ENCODE measurements at regions not wholly inside any gene's neighbourhood (a gene's known extent, or its start where the extent isn't known, plus 50 kb on each side); places are given as distances from the start of the nearest gene placed in this dataset.

DNA sequence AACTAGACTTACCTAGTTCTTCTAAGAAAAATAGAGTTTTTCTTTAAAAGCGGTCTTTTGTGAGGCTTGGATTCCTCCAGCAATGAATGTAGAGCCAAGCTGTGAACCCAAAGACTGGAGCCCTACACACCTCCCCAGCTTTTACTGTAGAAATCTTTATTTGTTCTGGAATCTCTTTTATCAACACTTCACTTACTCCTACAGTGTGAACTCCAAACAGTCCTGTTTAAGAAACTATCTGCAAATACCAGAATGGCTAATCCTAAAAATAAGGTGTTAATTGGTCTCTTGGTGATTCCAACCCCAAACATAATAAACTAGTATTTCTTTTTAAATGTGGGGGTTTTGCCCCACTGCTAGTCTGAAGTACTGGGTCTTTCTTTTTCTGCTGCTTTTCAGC, 103.9 kb downstream of the ENC1 start:
- TF ChIP-seq NFIC (IDR thresholded peaks at IDR 0.05) (no peak), TEAD4 (IDR thresholded peaks at IDR 0.05) (no peak), TAF1 (IDR thresholded peaks at IDR 0.05; ENCODE audit: low read depth) (no peak), CEBPB (IDR thresholded peaks at IDR 0.05) (no peak), FOXM1 (IDR thresholded peaks at IDR 0.05; ENCODE audit: borderline replicate concordance, low read depth) (no peak), RAD21 (IDR thresholded peaks at IDR 0.05; ENCODE audit: low read depth) (no peak), ZBTB7A (IDR thresholded peaks at IDR 0.05; ENCODE audit: low read depth) (no peak), YY1 (IDR thresholded peaks at IDR 0.05; ENCODE audit: low read depth) (no peak), MAX (IDR thresholded peaks at IDR 0.05) (no peak)
- TF ChIP-seq, protein P1, sequence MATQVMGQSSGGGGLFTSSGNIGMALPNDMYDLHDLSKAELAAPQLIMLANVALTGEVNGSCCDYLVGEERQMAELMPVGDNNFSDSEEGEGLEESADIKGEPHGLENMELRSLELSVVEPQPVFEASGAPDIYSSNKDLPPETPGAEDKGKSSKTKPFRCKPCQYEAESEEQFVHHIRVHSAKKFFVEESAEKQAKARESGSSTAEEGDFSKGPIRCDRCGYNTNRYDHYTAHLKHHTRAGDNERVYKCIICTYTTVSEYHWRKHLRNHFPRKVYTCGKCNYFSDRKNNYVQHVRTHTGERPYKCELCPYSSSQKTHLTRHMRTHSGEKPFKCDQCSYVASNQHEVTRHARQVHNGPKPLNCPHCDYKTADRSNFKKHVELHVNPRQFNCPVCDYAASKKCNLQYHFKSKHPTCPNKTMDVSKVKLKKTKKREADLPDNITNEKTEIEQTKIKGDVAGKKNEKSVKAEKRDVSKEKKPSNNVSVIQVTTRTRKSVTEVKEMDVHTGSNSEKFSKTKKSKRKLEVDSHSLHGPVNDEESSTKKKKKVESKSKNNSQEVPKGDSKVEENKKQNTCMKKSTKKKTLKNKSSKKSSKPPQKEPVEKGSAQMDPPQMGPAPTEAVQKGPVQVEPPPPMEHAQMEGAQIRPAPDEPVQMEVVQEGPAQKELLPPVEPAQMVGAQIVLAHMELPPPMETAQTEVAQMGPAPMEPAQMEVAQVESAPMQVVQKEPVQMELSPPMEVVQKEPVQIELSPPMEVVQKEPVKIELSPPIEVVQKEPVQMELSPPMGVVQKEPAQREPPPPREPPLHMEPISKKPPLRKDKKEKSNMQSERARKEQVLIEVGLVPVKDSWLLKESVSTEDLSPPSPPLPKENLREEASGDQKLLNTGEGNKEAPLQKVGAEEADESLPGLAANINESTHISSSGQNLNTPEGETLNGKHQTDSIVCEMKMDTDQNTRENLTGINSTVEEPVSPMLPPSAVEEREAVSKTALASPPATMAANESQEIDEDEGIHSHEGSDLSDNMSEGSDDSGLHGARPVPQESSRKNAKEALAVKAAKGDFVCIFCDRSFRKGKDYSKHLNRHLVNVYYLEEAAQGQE (IDR thresholded peaks at IDR 0.05; ENCODE audit: low read depth): no peak

DNA sequence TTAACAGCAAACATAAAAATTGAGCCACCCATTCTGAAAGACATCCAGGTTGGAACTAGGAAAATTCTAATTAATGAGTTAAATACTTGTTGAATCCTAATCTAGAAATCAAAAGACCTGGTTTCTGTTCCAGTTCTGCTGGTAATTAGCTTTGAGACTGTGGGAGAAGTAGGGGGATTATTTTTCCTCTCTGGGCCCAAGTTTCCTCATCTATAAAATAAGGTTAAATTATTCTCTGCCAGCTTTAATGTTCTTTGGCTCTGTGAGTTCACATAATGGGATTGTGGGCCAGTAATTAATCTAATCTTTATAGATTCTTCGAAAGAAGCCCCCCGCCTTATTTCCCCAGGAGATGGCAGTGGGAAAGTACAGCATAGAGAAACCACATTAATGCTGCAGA, 104.6 kb downstream of the ENC1 start:
- TF ChIP-seq TAF1 (IDR thresholded peaks at IDR 0.05; ENCODE audit: low read depth) (no peak), ZBTB7A (IDR thresholded peaks at IDR 0.05; ENCODE audit: low read depth) (no peak), YY1 (IDR thresholded peaks at IDR 0.05; ENCODE audit: low read depth) (no peak), RAD21 (IDR thresholded peaks at IDR 0.05; ENCODE audit: low read depth) (no peak), EP300 (IDR thresholded peaks at IDR 0.05; ENCODE audit: borderline replicate concordance) (no peak), CEBPB (IDR thresholded peaks at IDR 0.05) (no peak), EGR1 (IDR thresholded peaks at IDR 0.05) (no peak), CREB1 (IDR thresholded peaks at IDR 0.05; ENCODE audit: low read depth) (no peak), FOXM1 (IDR thresholded peaks at IDR 0.05; ENCODE audit: borderline replicate concordance, low read depth) (no peak), TCF12 (IDR thresholded peaks at IDR 0.05; ENCODE audit: low read depth) (no peak), TEAD4 (IDR thresholded peaks at IDR 0.05) (no peak), MAX (IDR thresholded peaks at IDR 0.05) (no peak), NFIC (IDR thresholded peaks at IDR 0.05) (no peak)
- TF ChIP-seq, protein P1 (IDR thresholded peaks at IDR 0.05; ENCODE audit: low read depth): no peak
- TF ChIP-seq, protein P2, sequence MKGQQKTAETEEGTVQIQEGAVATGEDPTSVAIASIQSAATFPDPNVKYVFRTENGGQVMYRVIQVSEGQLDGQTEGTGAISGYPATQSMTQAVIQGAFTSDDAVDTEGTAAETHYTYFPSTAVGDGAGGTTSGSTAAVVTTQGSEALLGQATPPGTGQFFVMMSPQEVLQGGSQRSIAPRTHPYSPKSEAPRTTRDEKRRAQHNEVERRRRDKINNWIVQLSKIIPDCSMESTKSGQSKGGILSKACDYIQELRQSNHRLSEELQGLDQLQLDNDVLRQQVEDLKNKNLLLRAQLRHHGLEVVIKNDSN (IDR thresholded peaks at IDR 0.05): no peak

DNA sequence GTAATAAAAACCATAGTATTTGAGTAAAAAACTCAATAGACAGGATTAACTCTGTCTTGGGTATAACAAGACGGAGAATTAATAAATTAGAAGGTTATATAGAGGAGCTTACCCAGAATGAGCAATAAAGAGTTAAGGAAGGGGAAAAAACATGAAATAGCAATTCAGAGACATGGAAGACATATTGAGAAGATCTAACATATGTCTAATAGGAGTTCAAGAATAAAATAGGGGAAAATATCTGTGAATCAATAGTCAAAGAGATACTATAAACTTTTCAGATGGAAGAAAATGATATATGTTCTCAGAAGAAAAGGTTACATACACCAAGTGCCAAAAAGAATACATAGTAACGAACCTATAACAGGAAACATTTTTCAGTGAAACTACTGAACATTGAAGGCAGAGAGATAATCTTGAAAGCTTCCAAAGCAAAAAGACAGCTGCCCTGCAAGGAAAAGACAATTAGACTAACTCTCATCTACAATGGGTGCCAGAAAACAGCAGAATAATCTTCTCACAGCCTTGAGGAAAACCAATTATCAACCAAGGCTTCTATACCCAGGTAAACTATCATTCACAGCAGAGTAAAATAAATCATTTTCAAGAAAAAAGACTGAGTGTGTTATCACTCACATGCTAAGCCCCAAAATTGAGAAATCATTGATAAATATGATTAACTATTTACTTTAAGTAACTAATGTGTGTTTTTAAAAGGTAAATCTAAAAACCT, 106.0 kb downstream of the ENC1 start:
- no peak for TF ChIP-seq MAX (IDR thresholded peaks at IDR 0.05)
- no peak for TF ChIP-seq EP300 (IDR thresholded peaks at IDR 0.05; ENCODE audit: borderline replicate concordance)
- no peak for TF ChIP-seq CEBPB (IDR thresholded peaks at IDR 0.05)
- no peak for TF ChIP-seq CREB1 (IDR thresholded peaks at IDR 0.05; ENCODE audit: low read depth)
- no peak for TF ChIP-seq ZBTB7A (IDR thresholded peaks at IDR 0.05; ENCODE audit: low read depth)
- TF ChIP-seq TAF1 (IDR thresholded peaks at IDR 0.05; ENCODE audit: low read depth): no peak
- no peak for TF ChIP-seq TEAD4 (IDR thresholded peaks at IDR 0.05)
- TF ChIP-seq NFIC (IDR thresholded peaks at IDR 0.05): no peak
- no peak for TF ChIP-seq FOXM1 (IDR thresholded peaks at IDR 0.05; ENCODE audit: borderline replicate concordance, low read depth)
- no peak for TF ChIP-seq YY1 (IDR thresholded peaks at IDR 0.05; ENCODE audit: low read depth)
- TF ChIP-seq, protein P2 (IDR thresholded peaks at IDR 0.05): no peak
- no peak for TF ChIP-seq TCF12 (IDR thresholded peaks at IDR 0.05; ENCODE audit: low read depth)
- TF ChIP-seq, protein P1 (IDR thresholded peaks at IDR 0.05; ENCODE audit: low read depth): no peak
